Neural progenitor cell (in vitro differentiated cells): ENCODE measurements at regions not wholly inside any gene's neighbourhood (a gene's known extent, or its start where the extent isn't known, plus 50 kb on each side); places are given as distances from the start of the nearest gene placed in this dataset.

Experiments used
- EZH2 ChIP-seq: fragments of 200-600 bp; sonication (generic); IDR thresholded peaks from 2 replicates; pipeline ENCODE4 v1.6.1; 2017; ENCODE audit warnings: antibody characterized with exemption, mild to moderate bottlenecking, moderate library complexity
- TF ChIP-seq, protein P1 (sequence below): fragments of 200-600 bp; sonication (generic); IDR thresholded peaks from 2 replicates; pipeline ENCODE4 v1.5.1; 2017; ENCODE audit warnings: antibody characterized with exemption, mild to moderate bottlenecking

GRCh38 chr2:241958818-241959545, 89.5 kb downstream of the RTP5 start:
- TF ChIP-seq, protein P1, sequence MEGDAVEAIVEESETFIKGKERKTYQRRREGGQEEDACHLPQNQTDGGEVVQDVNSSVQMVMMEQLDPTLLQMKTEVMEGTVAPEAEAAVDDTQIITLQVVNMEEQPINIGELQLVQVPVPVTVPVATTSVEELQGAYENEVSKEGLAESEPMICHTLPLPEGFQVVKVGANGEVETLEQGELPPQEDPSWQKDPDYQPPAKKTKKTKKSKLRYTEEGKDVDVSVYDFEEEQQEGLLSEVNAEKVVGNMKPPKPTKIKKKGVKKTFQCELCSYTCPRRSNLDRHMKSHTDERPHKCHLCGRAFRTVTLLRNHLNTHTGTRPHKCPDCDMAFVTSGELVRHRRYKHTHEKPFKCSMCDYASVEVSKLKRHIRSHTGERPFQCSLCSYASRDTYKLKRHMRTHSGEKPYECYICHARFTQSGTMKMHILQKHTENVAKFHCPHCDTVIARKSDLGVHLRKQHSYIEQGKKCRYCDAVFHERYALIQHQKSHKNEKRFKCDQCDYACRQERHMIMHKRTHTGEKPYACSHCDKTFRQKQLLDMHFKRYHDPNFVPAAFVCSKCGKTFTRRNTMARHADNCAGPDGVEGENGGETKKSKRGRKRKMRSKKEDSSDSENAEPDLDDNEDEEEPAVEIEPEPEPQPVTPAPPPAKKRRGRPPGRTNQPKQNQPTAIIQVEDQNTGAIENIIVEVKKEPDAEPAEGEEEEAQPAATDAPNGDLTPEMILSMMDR: no peak
- TF ChIP-seq EZH2: no peak
